Ectodermal cell (in vitro differentiated cells): ENCODE measurements at regions not wholly inside any gene's neighbourhood (a gene's known extent, or its start where the extent isn't known, plus 50 kb on each side); places are given as distances from the start of the nearest gene placed in this dataset.

ENCODE experiments used
- H3K27ac ChIP-seq: 2 replicates; pipeline ENCODE4 v1.7.0; 2013; ENCODE audit warnings: mild to moderate bottlenecking, low read depth, low read length; ENCODE audit not compliant: insufficient read depth, poor library complexity, severe bottlenecking
- H3K27me3 ChIP-seq: 2 replicates; pipeline ENCODE4 v1.7.0; 2013; ENCODE audit warnings: mild to moderate bottlenecking, low read length; ENCODE audit not compliant: insufficient read depth, control insufficient read depth, poor library complexity, severe bottlenecking
- H3K36me3 ChIP-seq: one replicate; pipeline ENCODE4 v1.7.0; 2013; ENCODE audit warnings: low read length; ENCODE audit not compliant: control insufficient read depth, insufficient read depth
- H3K4me1 ChIP-seq: one replicate; pipeline ENCODE4 v1.7.0; 2013; ENCODE audit warnings: low read length; ENCODE audit not compliant: control insufficient read depth, insufficient read depth
- H3K4me3 ChIP-seq: 2 replicates; pipeline ENCODE4 v1.7.0; 2013; ENCODE audit warnings: low read depth, low read length, control low read depth; ENCODE audit not compliant: insufficient read depth
- H3K9me3 ChIP-seq: 2 replicates; pipeline ENCODE4 v1.7.0; 2013; ENCODE audit warnings: mild to moderate bottlenecking, low read length, moderate library complexity; ENCODE audit not compliant: control insufficient read depth
- WGBS, 2 experiments: methylation state at CpG; one replicate each; pipeline ENCODE4 v1.1.7; 2013; ENCODE audit warnings: missing lambda C conversion rate in 2 of 2; 5-methylcytosine and 5-hydroxymethylcytosine counted together

DNA sequence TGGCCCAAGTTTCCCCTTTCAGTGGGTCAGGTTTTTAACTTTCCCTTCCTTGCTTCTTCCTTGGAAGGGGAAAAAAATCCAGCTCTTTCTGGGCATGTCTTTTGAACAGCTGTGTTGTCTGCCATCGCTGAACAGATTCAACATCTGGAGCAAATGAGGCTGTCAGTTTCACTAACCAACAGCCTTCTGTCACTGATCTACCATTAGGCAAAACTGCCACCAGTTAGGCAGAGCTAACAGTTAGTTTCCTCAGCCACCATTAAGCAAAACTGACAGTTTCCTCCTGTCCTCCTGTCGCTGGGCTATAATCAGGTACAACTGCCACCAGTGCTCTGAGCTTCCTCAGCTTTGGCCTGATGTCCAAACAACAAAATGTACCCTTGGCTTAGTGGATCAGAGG is 81.9 kb downstream of the NPTX2 start:
- no peak overlapping the region for H3K4me3 ChIP-seq
- H3K27me3 ChIP-seq: no peaks in the 10 kb centered on the region
- WGBS, 2 experiments: 88 to 95% methylated on average over 2 of the region's 2 CpGs
- no peak overlapping the region for H3K27ac ChIP-seq
- H3K4me1 ChIP-seq: no peaks in the 10 kb centered on the region
- no peaks in the 10 kb centered on the region for H3K36me3 ChIP-seq
- H3K9me3 ChIP-seq: no peaks in the 10 kb centered on the region

DNA sequence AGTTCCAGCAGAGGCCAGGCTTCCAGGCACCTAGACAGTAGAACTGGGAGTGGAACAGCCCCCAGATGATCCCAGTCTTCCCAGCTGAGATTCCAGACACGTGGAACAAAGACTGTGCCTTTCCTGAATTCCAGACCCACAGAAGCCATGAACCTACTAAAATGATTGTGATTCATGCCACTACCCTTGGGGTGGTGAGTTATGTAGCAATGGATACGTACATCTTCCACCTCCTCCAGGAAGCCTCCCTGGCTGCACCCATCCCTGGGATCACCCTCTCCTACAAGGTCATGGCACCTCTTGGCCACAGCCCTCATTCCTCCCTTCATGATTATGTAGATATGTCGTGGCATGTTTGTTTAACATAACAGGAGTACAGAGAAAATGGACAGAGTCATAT is 83.4 kb downstream of the NPTX2 start:
- no peak overlapping the region for H3K27ac ChIP-seq
- no peaks in the 10 kb centered on the region for H3K27me3 ChIP-seq
- no peaks in the 10 kb centered on the region for H3K9me3 ChIP-seq
- H3K36me3 ChIP-seq: no peaks in the 10 kb centered on the region
- no peak overlapping the region for H3K4me3 ChIP-seq
- WGBS, 2 experiments: 80 to 86% methylated on average over 3 of the region's 3 CpGs
- no peaks in the 10 kb centered on the region for H3K4me1 ChIP-seq

DNA sequence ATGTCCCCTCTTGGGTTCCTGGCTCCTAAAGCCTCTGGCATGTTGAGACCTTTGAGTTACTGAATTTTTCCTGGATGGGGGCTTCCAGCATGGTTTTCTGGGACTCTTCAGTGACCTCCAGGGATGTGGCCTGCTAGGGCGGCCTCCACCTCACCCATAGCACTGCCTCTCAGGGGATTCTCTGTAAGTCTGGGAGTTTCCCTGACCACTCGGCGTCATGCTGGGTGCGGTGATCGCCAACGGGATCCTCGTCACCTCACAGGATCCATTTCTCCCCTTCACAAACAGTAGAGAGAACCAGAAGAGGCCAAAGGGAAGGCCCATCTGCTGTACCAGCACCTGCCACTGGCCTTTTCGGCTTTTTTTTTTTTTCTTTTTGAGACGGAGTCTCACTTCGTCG is 84.3 kb downstream of the NPTX2 start:
- H3K36me3 ChIP-seq: no peaks in the 10 kb centered on the region
- H3K9me3 ChIP-seq: no peaks in the 10 kb centered on the region
- 87 to 90% methylated on average over 11 of the region's 11 CpGs for WGBS, 2 experiments
- no peak overlapping the region for H3K27ac ChIP-seq
- no peak overlapping the region for H3K4me3 ChIP-seq
- no peaks in the 10 kb centered on the region for H3K27me3 ChIP-seq
- no peaks in the 10 kb centered on the region for H3K4me1 ChIP-seq

DNA sequence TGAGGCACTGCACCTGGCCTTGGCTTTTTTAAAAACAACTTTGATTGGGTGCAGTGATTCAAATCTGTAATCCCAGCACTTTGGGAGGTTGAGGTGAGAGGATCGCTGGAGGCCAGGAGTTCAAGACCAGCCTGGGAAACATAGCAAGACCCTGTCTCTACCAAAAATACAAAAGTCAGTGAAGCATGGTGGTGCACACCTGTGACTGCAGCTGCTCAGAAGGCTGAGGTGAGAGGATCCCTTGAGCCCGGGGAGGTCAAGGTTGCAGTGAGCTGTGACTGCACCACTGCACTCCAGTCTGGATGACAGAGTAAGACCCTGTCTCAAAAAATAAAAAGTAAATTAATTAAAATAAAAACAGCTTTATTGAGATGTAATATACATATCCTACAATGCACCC is 84.9 kb downstream of the NPTX2 start:
- WGBS, 2 experiments: 88 to 94% methylated on average over 2 of the region's 2 CpGs
- no peaks in the 10 kb centered on the region for H3K9me3 ChIP-seq
- no peaks in the 10 kb centered on the region for H3K27me3 ChIP-seq
- H3K4me1 ChIP-seq: no peaks in the 10 kb centered on the region
- H3K27ac ChIP-seq: no peak overlapping the region
- H3K4me3 ChIP-seq: no peak overlapping the region
- H3K36me3 ChIP-seq: no peaks in the 10 kb centered on the region

DNA sequence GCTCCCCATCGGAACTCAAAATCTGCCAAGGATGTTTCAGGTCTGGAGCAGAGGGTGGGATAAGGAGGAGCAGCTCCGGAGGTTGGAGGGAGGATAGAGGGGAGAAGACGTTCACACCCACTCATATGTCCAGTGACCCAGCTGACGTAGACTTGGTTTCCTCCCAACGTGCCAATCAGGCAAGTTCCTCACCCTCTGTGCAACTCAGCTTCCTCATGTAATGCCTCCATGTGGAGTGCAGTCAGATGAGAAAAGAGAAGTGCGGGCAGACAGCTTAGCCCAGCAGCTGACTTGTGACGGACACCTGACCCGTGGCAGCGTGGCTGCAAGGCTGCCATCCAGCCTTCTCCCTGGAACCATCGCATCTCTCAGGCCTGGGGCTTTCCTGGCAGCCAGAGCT is 86.8 kb downstream of the NPTX2 start:
- no peaks in the 10 kb centered on the region for H3K27me3 ChIP-seq
- no peak overlapping the region for H3K27ac ChIP-seq
- H3K4me1 ChIP-seq: no peaks in the 10 kb centered on the region
- no peaks in the 10 kb centered on the region for H3K9me3 ChIP-seq
- 85 to 88% methylated on average over 10 of the region's 10 CpGs for WGBS, 2 experiments
- no peaks in the 10 kb centered on the region for H3K36me3 ChIP-seq
- no peak overlapping the region for H3K4me3 ChIP-seq

DNA sequence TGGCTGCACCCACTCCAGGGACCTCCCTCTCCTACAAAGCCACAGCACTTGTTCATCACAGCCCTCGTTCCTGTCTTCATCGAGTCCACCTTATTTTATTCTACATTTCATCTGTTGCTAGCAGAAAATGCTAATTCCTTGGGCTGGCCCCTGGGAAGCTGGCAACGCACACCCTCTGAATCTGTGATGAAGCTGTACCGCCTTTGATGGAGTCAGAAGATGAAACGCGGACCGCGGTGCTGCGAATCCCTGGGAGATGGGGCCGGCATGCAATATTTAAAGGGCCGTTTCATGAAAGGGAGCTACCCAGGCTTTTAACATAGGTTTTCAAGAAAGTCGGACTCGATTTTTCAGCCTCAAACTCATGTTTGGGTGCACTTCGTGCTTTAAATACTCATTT is 88.5 kb downstream of the NPTX2 start:
- H3K4me3 ChIP-seq: no peak overlapping the region
- no peaks in the 10 kb centered on the region for H3K4me1 ChIP-seq
- H3K36me3 ChIP-seq: no peaks in the 10 kb centered on the region
- H3K27ac ChIP-seq: no peak overlapping the region
- WGBS, 2 experiments: 76 to 81% methylated on average over 14 of the region's 14 CpGs
- H3K27me3 ChIP-seq: no peaks in the 10 kb centered on the region
- H3K9me3 ChIP-seq: no peaks in the 10 kb centered on the region

DNA sequence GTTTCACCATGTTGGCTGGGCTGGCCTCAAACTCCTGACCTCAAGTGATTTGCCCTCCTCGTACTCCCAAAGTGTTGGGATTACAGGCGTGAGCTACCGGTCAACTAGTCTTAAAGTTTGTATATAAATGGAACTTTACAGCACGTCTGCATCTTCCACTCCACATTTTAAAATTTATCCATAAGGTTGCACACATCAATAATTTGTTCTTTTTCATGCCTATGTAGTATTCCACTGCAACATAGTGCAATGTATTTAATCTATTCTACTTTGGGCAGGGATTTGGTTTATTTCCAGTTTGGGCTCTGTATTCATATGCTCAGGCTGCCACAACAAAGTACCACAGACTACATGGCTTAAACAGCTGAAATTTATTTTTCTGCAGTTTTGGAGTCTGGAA is 90.0 kb downstream of the NPTX2 start:
- no peaks in the 10 kb centered on the region for H3K9me3 ChIP-seq
- WGBS, 2 experiments: 79 to 81% methylated on average over 4 of the region's 4 CpGs

DNA sequence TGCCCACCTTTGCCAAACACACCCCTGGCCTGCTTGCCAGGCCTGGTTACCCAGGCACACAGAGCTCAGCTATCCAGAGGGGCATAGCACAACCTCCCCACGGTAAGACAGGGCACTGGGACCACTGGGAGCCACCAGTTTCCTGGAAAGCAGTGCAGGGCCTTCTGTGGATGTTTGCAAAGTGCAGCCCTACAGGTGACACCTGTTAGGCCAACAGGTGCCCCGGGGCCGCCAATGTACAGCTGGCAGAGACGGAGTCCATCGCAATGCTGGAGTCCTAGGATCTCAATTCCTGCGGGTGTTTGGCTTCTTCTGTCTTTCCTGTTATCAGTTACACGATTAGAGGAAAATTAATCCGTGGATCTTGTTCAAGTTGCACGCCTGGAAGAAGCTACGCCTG is 94.9 kb downstream of the NPTX2 start:
- Histone ChIP-seq H3K27ac (no peak overlapping the region), H3K9me3 (no peaks in the 10 kb centered on the region), H3K27me3 (no peaks in the 10 kb centered on the region), H3K4me3 (no peak overlapping the region), H3K4me1 (no peaks in the 10 kb centered on the region), H3K36me3 (no peaks in the 10 kb centered on the region)
- 95 to 96% methylated on average over 10 of the region's 10 CpGs for WGBS, 2 experiments

More for the DNA sequence above, 90.0 kb downstream of the NPTX2 start:
- Histone ChIP-seq H3K36me3 (no peaks in the 10 kb centered on the region), H3K27ac (no peak overlapping the region), H3K4me1 (no peaks in the 10 kb centered on the region), H3K27me3 (no peaks in the 10 kb centered on the region), H3K4me3 (no peak overlapping the region)

DNA sequence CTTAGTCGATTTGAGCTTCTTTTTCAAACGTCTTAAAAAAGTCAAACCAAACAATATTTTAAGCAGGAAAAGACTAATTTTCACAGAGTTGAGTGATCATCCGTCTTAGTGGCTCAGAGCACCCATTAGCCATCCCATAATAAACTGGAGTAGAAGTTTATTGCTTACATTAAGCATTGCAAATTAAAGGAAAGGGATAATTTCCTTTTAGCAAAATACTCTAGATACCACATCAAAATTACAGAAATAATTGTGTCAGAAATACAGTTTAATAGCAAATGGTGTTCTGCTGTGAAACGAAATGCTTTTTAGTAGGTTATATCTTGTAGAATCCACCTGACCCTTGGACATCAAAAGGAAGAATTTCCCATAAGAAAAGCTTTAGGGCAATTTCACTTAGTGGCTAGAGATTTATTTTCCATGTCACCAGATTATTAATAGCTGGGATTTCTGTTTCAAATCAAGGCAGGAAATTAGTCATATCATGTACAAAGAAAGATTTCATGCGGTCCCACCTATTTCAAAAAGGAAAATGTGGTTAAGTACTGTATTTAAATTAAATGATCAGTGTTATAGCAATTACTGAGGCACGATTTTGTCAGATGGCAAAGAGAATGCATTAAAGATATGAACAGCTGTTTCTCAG is 96.2 kb downstream of the NPTX2 start:
- WGBS, 2 experiments: 82 to 85% methylated on average over 5 to 6 of the region's 6 CpGs
- no peaks in the 10 kb centered on the region for H3K9me3 ChIP-seq

DNA sequence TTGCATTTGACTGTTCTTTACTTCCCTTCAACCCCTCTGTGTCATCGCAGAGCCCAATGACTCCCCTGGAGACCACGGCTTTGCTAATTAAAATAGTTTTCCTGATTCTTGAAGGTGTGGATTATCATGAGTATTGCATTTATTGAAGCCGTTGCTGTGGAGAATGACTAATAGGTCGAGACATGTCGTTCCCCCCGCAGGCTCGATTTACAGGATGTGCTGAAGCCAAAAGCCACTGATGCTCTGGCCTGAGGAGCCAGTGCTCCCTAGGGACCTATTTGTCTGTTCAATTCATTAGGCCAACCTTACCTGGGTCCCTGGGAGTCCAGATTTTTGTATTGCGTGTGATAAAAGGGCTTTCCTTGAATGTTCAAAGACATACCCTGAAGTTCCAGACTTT is 102.3 kb downstream of the NPTX2 start:
- Histone ChIP-seq H3K4me1 (no peaks in the 10 kb centered on the region), H3K27me3 (no peaks in the 10 kb centered on the region), H3K9me3 (no peaks in the 10 kb centered on the region), H3K4me3 (no peak overlapping the region), H3K27ac (no peak overlapping the region), H3K36me3 (no peaks in the 10 kb centered on the region)
- WGBS, 2 experiments: 80 to 86% methylated on average over 8 of the region's 8 CpGs

More for the DNA sequence above, 96.2 kb downstream of the NPTX2 start:
- Histone ChIP-seq H3K27me3 (no peaks in the 10 kb centered on the region), H3K36me3 (no peaks in the 10 kb centered on the region), H3K4me3 (no peak overlapping the region), H3K27ac (no peak overlapping the region), H3K4me1 (no peaks in the 10 kb centered on the region)

DNA sequence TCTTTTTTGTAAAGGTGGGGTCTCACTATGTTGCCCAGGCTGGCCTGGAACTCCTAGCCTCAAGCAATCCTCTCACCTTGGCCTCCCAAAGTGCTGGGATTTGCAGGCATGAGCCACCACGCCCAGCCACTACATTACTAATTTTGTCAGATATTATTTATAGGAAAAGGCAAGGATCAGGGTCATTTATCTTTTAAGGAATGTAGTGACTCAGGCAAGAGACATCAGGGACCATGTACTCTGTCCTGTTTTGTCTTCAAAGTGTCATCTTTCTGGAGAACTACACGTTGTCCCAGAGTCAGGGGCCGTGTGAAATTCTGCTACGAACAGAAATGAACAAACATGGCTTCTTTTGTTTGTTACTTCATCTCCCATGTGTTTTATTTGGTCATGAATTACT is 105.3 kb downstream of the NPTX2 start:
- no peak overlapping the region for H3K27ac ChIP-seq
- WGBS, 2 experiments: 78 to 87% methylated on average over 3 to 4 of the region's 4 CpGs

More for the DNA sequence above, 105.3 kb downstream of the NPTX2 start:
- Histone ChIP-seq H3K4me1 (no peaks in the 10 kb centered on the region), H3K36me3 (no peaks in the 10 kb centered on the region), H3K4me3 (no peak overlapping the region), H3K9me3 (no peaks in the 10 kb centered on the region), H3K27me3 (no peaks in the 10 kb centered on the region)
